Panc1 (cell line): ENCODE measurements at regions not wholly inside any gene's neighbourhood (a gene's known extent, or its start where the extent isn't known, plus 50 kb on each side); places are given as distances from the start of the nearest gene placed in this dataset.

ENCODE experiments used
- ATAC-seq: fragments of 200-7000 bp; cut with Tn5 transposase; 2 replicates; pipeline ENCODE4 v1.9.1; 2020; ENCODE audit warnings: mild to moderate bottlenecking, moderate library complexity
- BruUV-seq: library from RNA; stranded (reverse); fragments of 400-500 nt; replicated peaks from 2 replicates; lab custom pipeline; 2021; lab: Mats Ljungman, UMichigan
- CTCF ChIA-PET: fragments of 300-600 bp; sonication (Branson Sonifier 250); formaldehyde crosslinking; loops from one replicate; lab custom pipeline; 2022; ENCODE audit warnings: antibody characterized with exemption; lab: Charles Lee
- POLR2A ChIA-PET: fragments of 300-600 bp; sonication (Branson Sonifier 250); formaldehyde crosslinking; loops from one replicate; lab custom pipeline; 2022; ENCODE audit warnings: antibody characterized with exemption; lab: Charles Lee
- DNase-seq: peaks from one replicate; pipeline ENCODE4 v3.0.0-alpha.2; 2010; ENCODE audit warnings: low read depth, low spot score
- H3K27ac ChIP-seq: 2 replicates; pipeline ENCODE4 v1.5.1; 2011; ENCODE audit warnings: mild to moderate bottlenecking, low read length, inconsistent platforms
- H3K27me3 ChIP-seq: fragments of 200-500 bp; sonication (Bioruptor generic); 2 replicates; pipeline ENCODE4 v1.6.0; 2014; ENCODE audit warnings: low read length, inconsistent platforms; ENCODE audit not compliant: control insufficient read depth, insufficient read depth
- H3K36me3 ChIP-seq: fragments of 200-500 bp; sonication (Bioruptor generic); 2 replicates; pipeline ENCODE4 v1.5.1; 2014; ENCODE audit warnings: inconsistent platforms, mild to moderate bottlenecking, low read length, moderate library complexity; ENCODE audit not compliant: control insufficient read depth, insufficient read depth
- H3K4me1 ChIP-seq: 2 replicates; pipeline ENCODE4 v1.5.1; 2011; ENCODE audit warnings: inconsistent platforms, mild to moderate bottlenecking, low read length, moderate library complexity; ENCODE audit not compliant: control insufficient read depth, insufficient read depth
- H3K4me3 ChIP-seq, 2 experiments: 2 replicates each; pipeline ENCODE4 v1.5.1; 2011 to 2012; ENCODE audit warnings: low read depth in 2 of 2, low read length in 2 of 2, mild to moderate bottlenecking in 2 of 2, inconsistent platforms in 1 of 2, moderate library complexity in 1 of 2
- H3K9me3 ChIP-seq: fragments of 200-500 bp; sonication (Bioruptor generic); 2 replicates; pipeline ENCODE4 v1.5.1; 2014; ENCODE audit warnings: low read depth, mild to moderate bottlenecking, inconsistent platforms, low read length, moderate library complexity; ENCODE audit not compliant: control insufficient read depth, insufficient read depth
- CTCF ChIP-seq: fragments of 450-650 bp; IDR thresholded peaks from 2 replicates; pipeline ENCODE4 v1.5.1; 2017; ENCODE audit warnings: mild to moderate bottlenecking
- REST ChIP-seq, 2 experiments: IDR thresholded peaks; 2 replicates each; pipeline ENCODE4 v1.6.1; 2011 to 2012; ENCODE audit warnings: low read depth in 2 of 2, control low read depth in 1 of 2, low read length in 1 of 2, mild to moderate bottlenecking in 1 of 2, moderate library complexity in 1 of 2; ENCODE audit not compliant: insufficient read depth in 1 of 2
- SIN3A ChIP-seq: IDR thresholded peaks from 2 replicates; pipeline ENCODE4 v1.6.1; 2012; ENCODE audit warnings: low read depth, mild to moderate bottlenecking, low read length, moderate library complexity, borderline replicate concordance; ENCODE audit not compliant: insufficient read depth
- TCF7L2 ChIP-seq: IDR thresholded peaks from 2 replicates; pipeline ENCODE4 v1.6.1; 2011; ENCODE audit warnings: mild to moderate bottlenecking, low read depth, low read length, inconsistent platforms
- in situ Hi-C: cut with HindIII; loops from 2 replicates; pipeline ENCODE4 v1.10.0; 2016; ENCODE audit warnings: low sequenced_read_pairs, low pct_unique_long_range_greater_than_20kb
- intact Hi-C: fragments of 100-400 bp; cut with micrococcal nuclease; formaldehyde crosslinking; loops from one replicate; pipeline ENCODE4 v1.10.0; 2022; ENCODE audit not compliant: unreplicated experiment

- intact Hi-C loops (no loop called here), in situ Hi-C loops (no loop called here)
- Histone ChIP-seq H3K27me3 (no peaks in the 10 kb centered on the region), H3K36me3 (no peaks in the 10 kb centered on the region), H3K9me3 (no peaks in the 10 kb centered on the region), H3K4me1 (no peaks in the 10 kb centered on the region), H3K27ac (no peak overlapping the region), H3K4me3 (no peak overlapping the region)
- ChIA-PET POLR2A (no interaction called here), CTCF (no interaction called here)
- no TSS peak for BruUV-seq
- ATAC-seq (no peak), DNase-seq (no peak)
- TF ChIP-seq SIN3A (no peak), CTCF (peak; percentile 29), REST (IDR thresholded peaks at IDR 0.05; ENCODE audit: insufficient read depth in 1 of 2, low read depth in 2 of 2, low read length in 1 of 2) (no peak)
Observed at GRCh38 chr12:22121224-22121623, 75.2 kb downstream of the CMAS start.

GRCh38 chr12:22122359-22122758 is 76.3 kb downstream of the CMAS start:
- intact Hi-C loops = no loop called here

More at GRCh38 chr12:22122359-22122758, 76.3 kb downstream of the CMAS start:
- in situ Hi-C loops = no loop called here
- ChIA-PET POLR2A (no interaction called here), CTCF (interaction anchor here (0.6 kb wide), 1 partner anchor 20 kb away, joined by 3 read pairs; no protein-coding TSS in a partner anchor)
- BruUV-seq = no TSS peak
- no peak for TF ChIP-seq CTCF
- TF ChIP-seq SIN3A = no peak
- TF ChIP-seq TCF7L2 = no peak
- TF ChIP-seq REST (IDR thresholded peaks at IDR 0.05; ENCODE audit: insufficient read depth in 1 of 2, low read depth in 2 of 2, low read length in 1 of 2) = no peak
- Histone ChIP-seq H3K27ac (no peak overlapping the region), H3K4me3 (no peak overlapping the region), H3K4me1 (no peaks in the 10 kb centered on the region), H3K9me3 (no peaks in the 10 kb centered on the region), H3K36me3 (no peaks in the 10 kb centered on the region), H3K27me3 (no peaks in the 10 kb centered on the region)
- ATAC-seq (no peak), DNase-seq (no peak)
